Astrocyte of the spinal cord (primary cell): ENCODE measurements at regions not wholly inside any gene's neighbourhood (a gene's known extent, or its start where the extent isn't known, plus 50 kb on each side); places are given as distances from the start of the nearest gene placed in this dataset.

Experiments
- DNase-seq: peaks from one replicate; pipeline ENCODE4 v3.0.0; 2011; ENCODE audit warnings: low read depth, low spot score
- H3K4me3 ChIP-seq: 2 replicates; pipeline ENCODE4 v1.5.1; 2011; ENCODE audit warnings: low read depth, mild to moderate bottlenecking, low read length, moderate library complexity
- in situ Hi-C: cut with HindIII; loops from 2 replicates; pipeline ENCODE4 v1.10.0; 2017; ENCODE audit warnings: low sequenced_read_pairs
- TF ChIP-seq, protein P1 (sequence below): IDR thresholded peaks from 2 replicates; pipeline ENCODE4 v1.5.1; 2012; ENCODE audit warnings: low read depth, mild to moderate bottlenecking, low read length, inconsistent platforms

DNA sequence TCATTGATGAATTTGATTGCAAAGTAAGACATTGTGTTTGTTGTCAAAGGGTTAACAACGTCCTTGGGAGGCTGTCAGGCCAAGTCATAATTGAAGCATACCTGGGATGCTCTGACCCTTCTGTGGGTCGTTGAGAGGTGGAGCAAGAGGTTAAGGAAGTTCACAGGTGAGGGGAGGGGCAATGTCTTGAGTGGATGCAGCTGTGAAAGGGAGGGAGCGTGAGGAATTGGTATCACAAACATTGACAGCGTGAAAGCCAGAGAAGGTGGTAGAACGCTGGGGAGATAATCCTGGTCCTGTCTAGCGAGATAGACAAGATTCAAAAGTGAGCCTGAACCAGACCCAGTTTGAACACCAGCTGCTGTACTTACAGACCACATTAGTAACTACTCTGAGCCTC, 79.4 kb downstream of the HES1 start:
- TF ChIP-seq, protein P1, sequence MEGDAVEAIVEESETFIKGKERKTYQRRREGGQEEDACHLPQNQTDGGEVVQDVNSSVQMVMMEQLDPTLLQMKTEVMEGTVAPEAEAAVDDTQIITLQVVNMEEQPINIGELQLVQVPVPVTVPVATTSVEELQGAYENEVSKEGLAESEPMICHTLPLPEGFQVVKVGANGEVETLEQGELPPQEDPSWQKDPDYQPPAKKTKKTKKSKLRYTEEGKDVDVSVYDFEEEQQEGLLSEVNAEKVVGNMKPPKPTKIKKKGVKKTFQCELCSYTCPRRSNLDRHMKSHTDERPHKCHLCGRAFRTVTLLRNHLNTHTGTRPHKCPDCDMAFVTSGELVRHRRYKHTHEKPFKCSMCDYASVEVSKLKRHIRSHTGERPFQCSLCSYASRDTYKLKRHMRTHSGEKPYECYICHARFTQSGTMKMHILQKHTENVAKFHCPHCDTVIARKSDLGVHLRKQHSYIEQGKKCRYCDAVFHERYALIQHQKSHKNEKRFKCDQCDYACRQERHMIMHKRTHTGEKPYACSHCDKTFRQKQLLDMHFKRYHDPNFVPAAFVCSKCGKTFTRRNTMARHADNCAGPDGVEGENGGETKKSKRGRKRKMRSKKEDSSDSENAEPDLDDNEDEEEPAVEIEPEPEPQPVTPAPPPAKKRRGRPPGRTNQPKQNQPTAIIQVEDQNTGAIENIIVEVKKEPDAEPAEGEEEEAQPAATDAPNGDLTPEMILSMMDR: no peak
- in situ Hi-C loops: no loop called here
- no peak for DNase-seq
- H3K4me3 ChIP-seq: no peak overlapping the region

DNA sequence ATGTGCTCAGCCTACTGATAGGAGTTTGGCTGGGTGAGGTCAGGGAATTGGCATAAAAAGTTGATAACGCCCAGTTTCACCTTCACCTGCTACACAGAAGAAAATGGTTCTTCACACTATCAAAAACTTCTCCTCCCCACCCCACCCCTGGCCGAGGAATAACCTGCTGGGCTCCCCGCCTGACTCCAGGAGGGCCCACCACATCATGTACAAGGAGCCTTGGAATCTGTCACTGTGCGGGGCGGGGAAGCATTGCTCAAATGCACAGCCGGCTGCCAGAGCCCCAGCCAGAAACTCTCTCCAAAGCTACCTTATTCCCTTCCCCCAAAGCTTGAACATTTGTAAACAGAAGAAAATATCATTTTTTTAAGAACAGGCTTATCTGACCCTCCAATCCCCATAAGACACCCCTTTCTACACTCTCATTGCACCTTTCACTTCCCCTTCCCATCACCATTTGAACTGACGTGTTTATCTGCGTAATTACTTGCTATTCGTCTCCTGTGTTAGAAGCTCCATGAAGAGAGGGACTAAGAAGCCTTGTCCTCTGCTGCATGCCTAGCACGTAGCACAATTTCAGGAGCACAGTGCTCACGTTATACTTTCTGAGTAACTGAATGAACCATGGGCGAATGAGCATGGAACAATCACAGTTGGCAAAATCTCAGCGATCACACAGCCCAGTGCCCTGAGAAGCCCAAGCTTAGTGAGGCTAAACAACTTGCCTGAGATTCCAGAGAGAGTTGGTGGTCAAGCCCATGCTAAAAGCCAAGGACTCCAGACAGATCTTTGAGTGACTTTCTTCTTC, 82.9 kb downstream of the HES1 start:
- no peak overlapping the region for H3K4me3 ChIP-seq
- in situ Hi-C loops: no loop called here
- TF ChIP-seq, protein P1: no peak
- DNase-seq: no peak

DNA sequence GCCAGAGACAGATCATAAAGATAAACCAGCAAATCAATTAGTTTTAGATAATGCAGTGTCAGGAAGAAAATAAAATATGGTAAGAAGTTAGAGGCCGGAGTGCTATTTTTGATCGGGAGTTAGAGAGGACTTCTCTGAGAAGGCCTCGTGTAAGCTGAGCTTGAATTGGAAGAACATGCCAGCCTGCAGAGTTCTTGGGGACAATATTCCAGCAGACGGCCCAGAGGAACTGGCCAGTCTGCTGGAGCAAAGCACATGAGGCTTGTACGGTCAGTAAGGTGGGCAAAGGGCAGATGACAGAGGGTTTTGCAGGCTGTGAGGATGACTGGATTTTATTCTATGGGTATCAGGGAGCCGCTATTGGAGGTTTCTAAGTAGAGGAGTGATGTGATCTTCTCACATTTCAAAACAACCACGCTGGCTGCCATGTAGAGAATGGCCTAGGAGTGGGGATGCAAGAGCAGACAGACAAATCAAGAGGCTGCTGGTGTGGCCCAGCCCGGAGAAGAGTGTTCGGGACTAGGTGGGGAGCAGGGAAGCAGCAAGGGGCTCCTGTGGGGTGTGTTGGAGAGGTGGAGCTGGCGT, 84.0 kb downstream of the HES1 start:
- DNase-seq: no peak
- TF ChIP-seq, protein P1: no peak
- in situ Hi-C loops: no loop called here
- no peak overlapping the region for H3K4me3 ChIP-seq

DNA sequence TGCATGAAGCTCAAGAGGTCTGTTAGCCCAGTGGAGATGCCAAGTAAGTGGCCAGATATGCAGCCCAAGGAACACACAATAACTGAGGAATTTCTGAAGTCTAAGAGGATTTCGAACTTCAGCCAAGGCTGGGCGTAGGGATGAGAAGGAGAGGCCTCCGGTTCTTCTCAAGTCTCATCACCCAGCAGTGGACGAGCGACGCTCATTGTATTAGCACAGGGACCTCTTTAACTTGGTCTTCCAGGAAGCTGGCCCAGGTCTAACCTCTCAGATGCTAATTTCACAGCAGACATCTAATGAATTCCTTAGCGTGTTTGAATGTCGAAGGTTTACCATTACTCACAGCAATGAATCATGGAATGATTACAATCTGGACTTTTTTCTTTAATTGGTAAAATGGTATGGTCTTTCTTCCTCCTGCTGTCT, 85.0 kb downstream of the HES1 start:
- TF ChIP-seq, protein P1: no peak
- DNase-seq: no peak
- in situ Hi-C loops: no loop called here
- no peak overlapping the region for H3K4me3 ChIP-seq

DNA sequence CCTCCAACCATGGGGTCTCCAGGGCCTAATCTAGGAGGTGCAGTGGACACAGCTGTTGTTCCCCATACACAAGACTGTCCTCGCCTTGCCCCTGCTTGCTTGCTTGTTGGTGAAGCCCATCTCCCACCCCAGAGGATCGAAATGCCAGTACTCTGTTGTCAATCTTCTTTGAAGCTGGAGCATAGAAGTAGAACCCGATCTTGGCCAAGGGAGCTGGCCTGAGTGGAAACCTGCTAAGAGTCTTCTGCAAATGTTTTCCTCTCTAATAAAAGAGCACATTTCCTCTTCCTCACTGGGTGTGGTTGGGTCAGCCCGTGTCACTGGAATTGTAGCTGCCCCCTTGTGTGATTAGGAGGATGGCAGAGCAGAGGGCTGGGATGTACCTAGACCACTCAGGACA, 85.4 kb downstream of the HES1 start:
- TF ChIP-seq, protein P1: no peak
- in situ Hi-C loops: no loop called here
- DNase-seq: no peak
- no peak overlapping the region for H3K4me3 ChIP-seq

DNA sequence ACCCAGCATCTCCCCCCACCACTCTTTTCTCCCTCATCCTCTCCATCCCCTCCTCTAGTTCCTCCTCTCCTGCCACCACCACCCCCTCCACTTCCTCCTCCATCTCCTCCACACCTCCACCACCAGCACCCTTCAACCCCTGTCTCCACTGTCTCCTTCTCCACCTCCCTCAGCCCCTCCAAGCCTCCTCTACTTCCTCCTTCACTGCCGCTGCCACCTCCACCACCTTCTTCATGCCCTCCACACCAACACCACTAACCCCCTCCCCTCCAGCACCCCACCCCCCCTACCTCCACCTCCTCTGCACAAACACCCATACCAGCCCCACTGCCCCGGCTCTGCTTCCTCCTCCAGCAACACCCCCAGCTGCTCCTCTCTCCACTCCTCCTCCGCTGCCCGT, 88.0 kb downstream of the HES1 start:
- TF ChIP-seq, protein P1: no peak
- in situ Hi-C loops: no loop called here
- DNase-seq: no peak
- H3K4me3 ChIP-seq: no peak overlapping the region
